GM21528 (cell line): ENCODE measurements at regions not wholly inside any gene's neighbourhood (a gene's known extent, or its start where the extent isn't known, plus 50 kb on each side); places are given as distances from the start of the nearest gene placed in this dataset.
"Not testable (repeated sequence)": the region's sequence is repeated elsewhere in the genome, so short reads cannot be mapped to it uniquely, and the experiment has no call there.

Experiments
- ATAC-seq: cut with Tn5 transposase; IDR thresholded peaks from one replicate; pipeline ENCODE4 v1.9.1; 2021; ENCODE audit warnings: mild to moderate bottlenecking, moderate library complexity; ENCODE audit not compliant: unreplicated experiment, low FRiP score

GRCh38 chr15:93348711-93349545 lies 259.9 kb upstream of the RGMA start:
- no peak for ATAC-seq

- no peak for ATAC-seq
Observed at GRCh38 chr15:93347986-93348385, 259.0 kb upstream of the RGMA start.

DNA sequence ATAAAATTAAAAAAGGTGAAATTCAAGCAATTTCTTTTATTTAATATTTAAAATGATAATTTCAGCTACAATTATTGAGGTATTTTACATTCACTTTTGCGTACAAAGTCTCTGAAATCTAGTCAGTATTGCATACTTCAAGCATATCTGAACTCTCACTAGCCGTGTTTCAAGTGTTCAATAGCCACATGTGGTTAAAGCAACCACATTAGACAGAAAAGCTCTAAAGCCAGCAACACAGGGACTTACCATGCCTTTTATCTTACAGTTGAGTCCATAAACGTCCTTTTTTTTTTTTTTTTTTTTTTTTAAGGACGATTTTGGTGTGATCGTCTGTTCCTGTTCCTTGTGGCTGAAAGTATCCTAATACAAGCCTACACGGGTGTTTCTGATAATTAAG lies 257.0 kb upstream of the RGMA start:
- no peak for ATAC-seq

- ATAC-seq, result not testable (repeated sequence)
Observed at GRCh38 chr15:93343402-93343801, 254.4 kb upstream of the RGMA start.

DNA sequence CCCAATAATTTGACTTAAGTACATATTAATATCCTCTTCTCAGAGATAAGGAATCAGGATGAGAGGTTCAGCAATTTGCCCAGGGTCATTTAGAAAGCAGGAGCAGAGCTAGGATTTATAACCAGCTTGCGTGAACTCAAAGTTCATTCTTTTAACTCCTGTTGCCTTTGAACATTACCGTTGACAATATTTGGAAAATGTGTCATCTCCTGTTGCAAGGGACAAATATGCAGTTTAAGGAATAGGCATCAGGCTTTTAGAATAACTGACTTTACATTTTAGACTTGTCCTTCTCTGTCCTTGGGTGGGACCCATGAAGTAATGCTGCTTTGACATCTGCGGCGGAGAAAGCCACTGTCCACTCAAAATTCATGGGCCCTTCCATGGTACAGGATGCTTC lies 252.2 kb upstream of the RGMA start:
- no peak for ATAC-seq

DNA sequence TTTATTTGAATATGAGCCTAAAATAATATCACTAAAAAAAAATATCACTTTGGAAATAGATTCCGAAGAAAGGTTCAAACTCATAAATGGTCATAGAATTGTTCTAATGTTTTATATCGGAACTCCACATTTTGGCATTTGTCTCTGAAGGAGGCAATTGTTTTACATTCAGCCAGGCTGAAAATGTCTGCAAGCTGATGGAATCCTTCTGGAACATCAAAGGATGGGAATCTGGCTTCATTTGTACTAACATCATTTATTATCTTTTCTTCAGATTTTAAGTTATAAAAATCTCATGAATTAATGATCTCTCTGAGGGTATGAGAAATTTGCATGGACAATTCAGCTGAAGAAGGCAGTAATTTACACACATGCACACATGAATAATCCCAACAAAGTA lies 251.4 kb upstream of the RGMA start:
- no peak for ATAC-seq

GRCh38 chr15:93333796-93334195 lies 244.8 kb upstream of the RGMA start:
- no peak for ATAC-seq

DNA sequence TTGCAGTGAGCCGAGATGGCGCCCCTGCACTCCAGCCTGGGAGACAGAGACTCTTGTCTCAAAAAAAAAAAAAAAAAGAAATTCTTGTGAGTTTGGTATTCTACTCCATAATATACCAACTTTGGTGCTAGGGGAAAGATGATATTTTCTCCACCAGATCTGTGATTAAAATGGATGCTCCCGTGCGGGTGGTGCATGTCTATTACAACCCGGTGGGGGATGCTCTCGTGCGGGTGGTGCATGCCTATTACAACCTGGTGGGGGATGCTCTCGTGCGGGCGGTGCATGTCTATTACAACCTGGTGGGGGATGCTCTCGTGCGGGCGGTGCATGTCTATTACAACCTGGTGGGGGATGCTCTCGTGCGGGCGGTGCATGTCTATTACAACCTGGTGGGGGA lies 244.1 kb upstream of the RGMA start:
- not testable (repeated sequence) for ATAC-seq

GRCh38 chr15:93332168-93332553 lies 243.2 kb upstream of the RGMA start:
- no peak for ATAC-seq

GRCh38 chr15:93331545-93332167 lies 242.6 kb upstream of the RGMA start:
- no peak for ATAC-seq

GRCh38 chr15:93330912-93331544 lies 242.0 kb upstream of the RGMA start:
- no peak for ATAC-seq

- no peak for ATAC-seq
Observed at GRCh38 chr15:93327364-93327763, 238.4 kb upstream of the RGMA start.

- ATAC-seq, result no peak
Observed at GRCh38 chr15:93324186-93324975, 235.4 kb upstream of the RGMA start.

GRCh38 chr15:93321881-93322282 lies 232.9 kb upstream of the RGMA start:
- ATAC-seq, result no peak

- no peak for ATAC-seq
Observed at GRCh38 chr15:93319121-93319814, 230.3 kb upstream of the RGMA start.

DNA sequence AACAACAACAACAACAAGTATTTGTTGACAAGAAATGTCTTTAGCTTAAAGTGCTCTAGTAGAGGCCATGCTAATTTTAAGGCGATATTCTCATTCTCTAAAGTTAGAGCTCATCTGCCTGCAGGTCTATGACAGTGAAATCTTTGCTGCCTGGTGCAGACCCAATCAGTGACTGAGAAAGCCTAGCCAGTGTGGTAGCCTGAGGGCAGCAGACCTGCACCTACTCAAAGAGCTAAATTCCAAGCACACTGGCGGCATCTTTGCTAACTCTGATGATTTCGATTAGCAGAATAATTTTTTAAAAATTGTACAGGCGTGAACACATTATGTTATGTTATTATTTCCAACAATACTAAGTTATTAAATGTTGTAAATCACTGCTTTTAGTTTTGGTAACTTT lies 228.8 kb upstream of the RGMA start:
- ATAC-seq, result no peak

DNA sequence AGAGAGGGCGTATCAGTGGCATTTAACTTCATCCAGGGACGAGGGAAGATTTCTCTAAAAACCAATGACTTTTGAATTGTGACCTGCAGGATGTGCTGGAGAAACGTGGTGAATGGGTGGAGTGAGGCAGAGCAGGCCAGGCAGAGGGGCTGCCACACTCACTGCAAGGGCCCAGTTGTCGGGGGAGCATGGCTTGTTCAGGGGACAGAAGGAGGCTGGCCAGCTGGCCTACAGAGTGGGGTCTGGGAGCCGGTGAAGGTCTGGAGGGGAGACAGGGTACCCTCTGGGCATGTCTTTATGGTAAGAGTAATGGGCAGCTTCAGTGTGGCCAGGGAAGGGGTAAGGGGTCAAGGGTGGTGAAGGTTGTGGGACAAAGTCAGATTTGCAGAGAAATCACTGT lies 225.2 kb upstream of the RGMA start:
- ATAC-seq, result no peak

DNA sequence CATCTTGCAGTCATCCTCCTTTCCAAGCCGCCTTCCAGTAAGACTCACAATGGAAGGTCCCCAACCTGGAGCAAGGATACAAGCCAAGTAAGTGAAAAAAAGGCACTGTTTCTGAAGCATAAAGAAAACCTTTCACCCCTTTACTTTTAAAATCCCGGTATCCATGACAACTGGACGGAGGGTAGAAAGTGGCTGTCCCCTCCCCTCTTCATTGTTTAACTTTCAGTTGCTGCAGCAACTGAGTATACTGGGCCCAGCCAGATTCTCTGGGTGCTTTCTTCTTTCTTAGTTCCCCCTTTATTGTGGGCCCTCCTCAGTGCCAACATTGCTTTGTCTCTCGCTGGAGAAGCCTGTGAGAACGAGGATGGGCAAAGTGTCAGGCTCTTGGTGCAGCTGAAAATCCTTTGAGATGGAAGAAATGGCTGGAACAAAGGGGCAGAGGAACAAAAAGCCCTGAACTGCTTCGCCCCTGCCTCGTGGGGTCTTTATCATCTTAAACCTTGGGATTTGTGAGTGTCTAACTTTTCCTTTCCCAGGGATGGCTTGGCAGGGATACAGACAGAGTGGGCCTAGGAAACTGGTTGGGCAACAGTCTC lies 224.0 kb upstream of the RGMA start:
- ATAC-seq, result no peak

GRCh38 chr15:93311620-93312019 lies 222.6 kb upstream of the RGMA start:
- no peak for ATAC-seq
